Neural crest cell (in vitro differentiated cells): ENCODE measurements at regions not wholly inside any gene's neighbourhood (a gene's known extent, or its start where the extent isn't known, plus 50 kb on each side); places are given as distances from the start of the nearest gene placed in this dataset.
"Not testable (repeated sequence)": the region's sequence is repeated elsewhere in the genome, so short reads cannot be mapped to it uniquely, and the experiment has no call there.

Experiments used
- DNase-seq: peaks from one replicate; pipeline ENCODE4 v3.0.0; 2021; ENCODE audit warnings: low read depth, mixed read lengths, low spot score
- H3K27ac Mint-ChIP-seq: one replicate; pipeline ENCODE4 v1.8.0; 2021; ENCODE audit warnings: mild to moderate bottlenecking, mixed read lengths; ENCODE audit not compliant: unreplicated experiment
- H3K27me3 Mint-ChIP-seq: 2 replicates; pipeline ENCODE4 v1.8.0; 2021; ENCODE audit warnings: low read depth, mild to moderate bottlenecking, mixed read lengths
- H3K36me3 Mint-ChIP-seq: 2 replicates; pipeline ENCODE4 v1.8.0; 2021; ENCODE audit warnings: low read depth, mild to moderate bottlenecking, mixed read lengths
- H3K4me1 Mint-ChIP-seq: 2 replicates; pipeline ENCODE4 v1.8.0; 2021; ENCODE audit warnings: mixed read lengths
- H3K4me3 Mint-ChIP-seq: one replicate; pipeline ENCODE4 v1.8.0; 2021; ENCODE audit warnings: mild to moderate bottlenecking, mixed read lengths
- H3K9me3 Mint-ChIP-seq: 2 replicates; pipeline ENCODE4 v1.8.0; 2021; ENCODE audit warnings: mixed read lengths
- TF ChIP-seq, protein P1 (sequence below): fragments of 200-600 bp; sonication (generic); conservative IDR thresholded peaks from 2 replicates; pipeline ENCODE4 v1.5.0; 2021; ENCODE audit warnings: antibody characterized with exemption, mild to moderate bottlenecking

- H3K4me3 Mint-ChIP-seq, result no peak overlapping the region
- no peaks in the 10 kb centered on the region for H3K36me3 Mint-ChIP-seq
- TF ChIP-seq, protein P1, sequence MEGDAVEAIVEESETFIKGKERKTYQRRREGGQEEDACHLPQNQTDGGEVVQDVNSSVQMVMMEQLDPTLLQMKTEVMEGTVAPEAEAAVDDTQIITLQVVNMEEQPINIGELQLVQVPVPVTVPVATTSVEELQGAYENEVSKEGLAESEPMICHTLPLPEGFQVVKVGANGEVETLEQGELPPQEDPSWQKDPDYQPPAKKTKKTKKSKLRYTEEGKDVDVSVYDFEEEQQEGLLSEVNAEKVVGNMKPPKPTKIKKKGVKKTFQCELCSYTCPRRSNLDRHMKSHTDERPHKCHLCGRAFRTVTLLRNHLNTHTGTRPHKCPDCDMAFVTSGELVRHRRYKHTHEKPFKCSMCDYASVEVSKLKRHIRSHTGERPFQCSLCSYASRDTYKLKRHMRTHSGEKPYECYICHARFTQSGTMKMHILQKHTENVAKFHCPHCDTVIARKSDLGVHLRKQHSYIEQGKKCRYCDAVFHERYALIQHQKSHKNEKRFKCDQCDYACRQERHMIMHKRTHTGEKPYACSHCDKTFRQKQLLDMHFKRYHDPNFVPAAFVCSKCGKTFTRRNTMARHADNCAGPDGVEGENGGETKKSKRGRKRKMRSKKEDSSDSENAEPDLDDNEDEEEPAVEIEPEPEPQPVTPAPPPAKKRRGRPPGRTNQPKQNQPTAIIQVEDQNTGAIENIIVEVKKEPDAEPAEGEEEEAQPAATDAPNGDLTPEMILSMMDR, result no peak
- H3K4me1 Mint-ChIP-seq, result peaks cover 44% of the 10 kb centered on the region
- no peak overlapping the region for H3K27ac Mint-ChIP-seq
- DNase-seq, result no peak
- no peaks in the 10 kb centered on the region for H3K27me3 Mint-ChIP-seq
- peaks cover 4% of the 10 kb centered on the region for H3K9me3 Mint-ChIP-seq
Observed at GRCh38 chr3:177349384-177349783, 152.1 kb upstream of the TBL1XR1 start.

GRCh38 chr3:177350121-177350520, 152.8 kb upstream of the TBL1XR1 start:
- DNase-seq, result no peak
- TF ChIP-seq, protein P1, result no peak
- H3K4me3 Mint-ChIP-seq, result no peak overlapping the region
- H3K27ac Mint-ChIP-seq, result no peak overlapping the region
- peaks cover 37% of the 10 kb centered on the region for H3K4me1 Mint-ChIP-seq
- peaks cover 4% of the 10 kb centered on the region for H3K9me3 Mint-ChIP-seq
- H3K36me3 Mint-ChIP-seq, result no peaks in the 10 kb centered on the region
- no peaks in the 10 kb centered on the region for H3K27me3 Mint-ChIP-seq

DNA sequence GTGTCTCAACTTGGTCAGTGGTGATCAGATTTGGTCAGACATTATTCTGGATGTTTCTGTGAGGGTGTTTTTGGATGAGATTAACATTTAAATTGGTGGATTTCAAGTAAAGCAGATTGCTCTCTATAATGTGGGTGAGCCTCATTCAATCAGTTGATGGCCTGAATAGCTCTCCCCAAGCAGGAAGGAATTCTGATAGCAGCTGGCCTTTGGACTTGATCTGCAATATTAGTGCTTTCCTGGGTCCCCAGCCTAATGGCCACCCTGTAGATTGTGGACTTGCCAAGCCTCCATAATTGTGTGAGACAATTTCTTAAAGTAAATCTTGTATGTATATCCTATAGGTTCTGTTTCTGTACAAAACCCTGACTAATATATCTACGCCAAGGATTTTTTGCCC, 153.9 kb upstream of the TBL1XR1 start:
- Mint-ChIP-seq H3K36me3 (no peaks in the 10 kb centered on the region), H3K9me3 (peaks cover 4% of the 10 kb centered on the region), H3K4me3 (no peak overlapping the region), H3K27me3 (no peaks in the 10 kb centered on the region), H3K27ac (no peak overlapping the region), H3K4me1 (peaks cover 32% of the 10 kb centered on the region)
- TF ChIP-seq, protein P1, result no peak
- DNase-seq, result no peak

- no peaks in the 10 kb centered on the region for H3K36me3 Mint-ChIP-seq
- TF ChIP-seq, protein P1, result no peak
- no peak for DNase-seq
- H3K4me1 Mint-ChIP-seq, result peaks cover 35% of the 10 kb centered on the region
- H3K27ac Mint-ChIP-seq, result no peak overlapping the region
- H3K27me3 Mint-ChIP-seq, result no peaks in the 10 kb centered on the region
- no peak overlapping the region for H3K4me3 Mint-ChIP-seq
- H3K9me3 Mint-ChIP-seq, result peaks cover 4% of the 10 kb centered on the region
Observed at GRCh38 chr3:177351757-177352158, 154.5 kb upstream of the TBL1XR1 start.

- Mint-ChIP-seq H3K36me3 (no peaks in the 10 kb centered on the region), H3K27me3 (no peaks in the 10 kb centered on the region), H3K27ac (no peak overlapping the region), H3K9me3 (peaks cover 4% of the 10 kb centered on the region), H3K4me1 (peaks cover 37% of the 10 kb centered on the region), H3K4me3 (no peak overlapping the region)
- TF ChIP-seq, protein P1, result no peak
- DNase-seq, result no peak
Observed at GRCh38 chr3:177352424-177352823, 155.1 kb upstream of the TBL1XR1 start.

DNA sequence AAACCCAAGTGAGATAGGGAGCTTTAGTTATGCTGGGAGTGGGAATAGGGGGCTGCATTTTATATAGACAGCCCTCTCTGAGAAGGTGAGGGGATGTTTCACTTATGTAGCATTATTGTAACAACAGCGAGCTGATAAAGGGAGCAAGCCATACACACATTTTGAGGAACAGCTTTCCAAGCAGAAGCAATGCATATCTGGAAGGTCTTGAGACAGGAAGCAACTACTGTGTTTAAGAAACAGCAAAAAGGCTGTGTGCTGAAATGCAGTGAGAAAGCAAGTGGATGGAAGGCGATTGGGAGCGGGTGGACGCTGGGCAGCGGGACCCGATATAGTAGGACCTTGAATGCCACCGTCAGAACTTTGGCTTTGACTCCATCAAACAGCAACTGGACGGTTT, 155.9 kb upstream of the TBL1XR1 start:
- Mint-ChIP-seq H3K36me3 (no peaks in the 10 kb centered on the region), H3K4me1 (peaks cover 40% of the 10 kb centered on the region), H3K9me3 (peaks cover 1% of the 10 kb centered on the region), H3K4me3 (no peak overlapping the region), H3K27ac (no peak overlapping the region), H3K27me3 (no peaks in the 10 kb centered on the region)
- DNase-seq, result no peak
- TF ChIP-seq, protein P1, result no peak

- not testable (repeated sequence) for H3K27ac Mint-ChIP-seq, H3K4me3 Mint-ChIP-seq, H3K27me3 Mint-ChIP-seq, DNase-seq, H3K9me3 Mint-ChIP-seq, H3K36me3 Mint-ChIP-seq
- peaks cover 45% of the 10 kb centered on the region for H3K4me1 Mint-ChIP-seq
Observed at GRCh38 chr3:177353879-177354278, 156.6 kb upstream of the TBL1XR1 start.
